ENCODE measurements at regions not wholly inside any gene's neighbourhood (a gene's known extent, or its start where the extent isn't known, plus 50 kb on each side); places are given as distances from the start of the nearest gene placed in this dataset.

DNA sequence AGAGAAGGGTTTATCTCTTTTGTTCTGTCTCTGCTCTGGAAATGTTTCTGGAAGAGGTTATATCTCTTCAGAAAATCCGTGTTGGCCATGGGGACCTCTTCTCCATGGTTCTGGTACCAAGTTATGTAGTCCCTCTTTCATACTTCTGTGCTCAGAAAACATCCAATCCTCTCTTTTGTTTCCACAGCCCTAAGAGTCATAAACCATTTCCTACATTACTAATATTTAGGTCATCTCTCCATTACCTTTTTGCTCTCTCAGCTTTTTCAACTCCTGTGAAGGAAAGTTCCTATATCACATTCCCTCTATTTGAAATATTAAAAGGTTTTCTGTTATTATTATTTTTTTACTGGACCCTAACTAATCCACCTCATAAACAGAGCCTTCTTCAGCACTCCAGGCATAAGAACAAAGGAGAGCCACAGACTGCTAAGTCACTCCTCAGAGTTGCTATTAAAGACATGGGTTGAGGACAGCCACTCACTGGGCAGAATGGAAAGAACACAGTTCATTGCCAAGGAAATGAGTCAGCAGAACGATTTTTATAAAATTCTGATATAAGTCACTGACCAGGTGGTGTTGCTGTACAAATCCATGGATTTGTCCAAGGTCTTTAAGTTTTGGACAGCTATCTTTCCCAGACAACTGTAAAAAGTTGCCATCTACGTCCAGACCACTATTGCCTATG lies 122.4 kb upstream of the NPY2R start:
- no peak for DNase-seq (ENCODE audit: low spot score)

DNA sequence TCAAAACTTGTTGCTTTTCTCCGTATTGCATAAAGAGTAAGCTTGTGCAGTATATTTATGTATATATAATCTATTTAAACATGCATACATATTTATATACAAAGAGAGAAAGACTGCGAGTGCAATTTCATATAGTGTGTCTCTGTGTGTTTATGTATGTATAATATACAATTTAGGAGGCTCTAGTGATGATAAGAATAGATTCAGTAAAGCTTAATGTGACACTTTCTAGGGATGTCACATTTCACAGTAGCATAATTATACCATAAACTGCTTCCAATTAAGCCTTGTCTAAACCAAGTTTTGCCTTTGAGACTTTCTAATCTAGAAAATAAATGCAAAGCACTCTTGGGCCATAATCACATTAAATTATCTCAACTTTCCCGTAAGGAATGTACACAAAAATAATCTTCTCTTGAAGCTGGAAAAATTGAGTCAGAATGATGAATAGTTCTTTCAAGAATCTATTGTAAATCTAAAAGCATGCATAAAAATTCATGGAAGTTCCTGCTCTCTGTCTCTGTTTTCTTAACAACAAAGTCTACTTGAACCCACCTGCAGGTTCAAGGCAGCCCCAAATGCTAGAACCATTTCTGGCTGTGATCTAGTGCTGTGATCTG lies 114.1 kb upstream of the NPY2R start:
- no peak for DNase-seq (ENCODE audit: low spot score)

DNA sequence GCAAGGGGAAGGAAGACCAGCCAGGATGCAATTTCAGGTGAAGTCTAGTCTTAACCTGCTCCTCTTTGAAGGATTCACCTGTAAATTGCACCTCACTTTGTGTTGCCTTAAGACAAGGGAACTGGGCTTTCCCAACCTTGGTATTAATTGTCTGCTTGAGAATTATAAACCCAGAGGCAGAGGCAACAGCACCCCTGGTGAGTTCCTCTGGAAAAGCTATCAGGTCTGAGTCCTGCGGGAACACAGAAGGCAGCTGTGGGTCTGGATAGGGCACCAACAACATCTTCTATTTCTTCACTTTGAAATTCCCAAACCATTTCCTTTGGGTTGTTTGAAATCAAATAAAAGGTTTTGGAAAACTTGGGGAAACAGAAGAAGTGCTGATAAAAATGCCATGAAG lies 109.2 kb upstream of the NPY2R start:
- no peak for DNase-seq (ENCODE audit: low spot score)

DNA sequence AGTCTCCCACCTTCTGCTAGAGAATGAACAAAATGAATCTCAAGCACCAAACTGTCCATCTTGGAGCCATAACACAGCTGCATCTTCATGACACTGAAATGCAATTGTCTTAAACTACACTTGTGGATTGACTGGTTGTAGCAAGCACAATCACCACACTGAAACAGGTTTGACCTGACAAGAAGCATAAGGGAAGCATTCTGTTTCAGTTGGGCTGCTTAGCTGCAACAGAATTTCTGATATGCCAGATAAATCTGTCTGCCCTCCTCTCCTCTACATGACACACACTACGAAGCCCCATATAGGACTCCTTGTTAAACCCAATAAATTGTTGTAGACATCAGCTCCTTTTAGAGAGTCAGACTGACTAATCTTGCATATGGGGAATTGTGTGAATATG lies 101.8 kb upstream of the NPY2R start:
- DNase-seq (ENCODE audit: low spot score), result no peak

GRCh38 chr4:155107059-155107458 lies 101.4 kb upstream of the NPY2R start:
- DNase-seq (ENCODE audit: low spot score), result no peak

- no peak for DNase-seq (ENCODE audit: low spot score)
Observed at GRCh38 chr4:155114790-155115189, 93.6 kb upstream of the NPY2R start.

GRCh38 chr4:155119006-155119405 lies 89.4 kb upstream of the NPY2R start:
- DNase-seq (ENCODE audit: low spot score), result no peak

GRCh38 chr4:155120536-155120935 lies 87.9 kb upstream of the NPY2R start:
- no peak for DNase-seq (ENCODE audit: low spot score)

- DNase-seq (ENCODE audit: low spot score), result no peak
Observed at GRCh38 chr4:155122382-155122781, 86.1 kb upstream of the NPY2R start.

GRCh38 chr4:155134136-155134535 lies 74.3 kb upstream of the NPY2R start:
- no peak for DNase-seq (ENCODE audit: low spot score)

- no peak for DNase-seq (ENCODE audit: low spot score)
Observed at GRCh38 chr4:155140889-155141288, 67.5 kb upstream of the NPY2R start.

DNA sequence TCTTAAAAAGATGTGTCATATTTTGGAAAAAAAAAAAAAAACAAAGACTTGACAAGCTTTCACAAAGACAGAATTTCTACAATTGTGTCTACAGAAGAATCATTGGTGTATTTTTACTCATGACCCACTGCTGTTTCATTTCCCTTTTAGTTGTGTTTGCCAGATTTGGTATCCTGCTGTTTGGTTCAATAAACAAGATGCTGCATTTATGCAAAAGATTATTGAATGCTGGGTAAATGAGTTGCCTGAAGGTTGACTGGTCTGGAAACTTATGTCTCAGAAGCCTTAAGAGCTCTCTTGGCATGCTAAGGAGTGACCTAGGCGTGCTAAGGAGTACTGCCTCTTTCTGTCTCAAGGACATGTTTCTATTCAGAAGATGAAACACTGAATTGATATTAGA lies 64.9 kb upstream of the NPY2R start:
- DNase-seq (ENCODE audit: low spot score), result no peak

Measured in mucosa of gallbladder (tissue), 1 donor.